Bone marrow (tissue), 2 donors: ENCODE measurements at regions not wholly inside any gene's neighbourhood (a gene's known extent, or its start where the extent isn't known, plus 50 kb on each side); places are given as distances from the start of the nearest gene placed in this dataset.

Experiments used
- DNase-seq, 2 donors: peaks; one replicate each; lab custom pipeline; 2025; lab: John Stamatoyannopoulos, UW

DNA sequence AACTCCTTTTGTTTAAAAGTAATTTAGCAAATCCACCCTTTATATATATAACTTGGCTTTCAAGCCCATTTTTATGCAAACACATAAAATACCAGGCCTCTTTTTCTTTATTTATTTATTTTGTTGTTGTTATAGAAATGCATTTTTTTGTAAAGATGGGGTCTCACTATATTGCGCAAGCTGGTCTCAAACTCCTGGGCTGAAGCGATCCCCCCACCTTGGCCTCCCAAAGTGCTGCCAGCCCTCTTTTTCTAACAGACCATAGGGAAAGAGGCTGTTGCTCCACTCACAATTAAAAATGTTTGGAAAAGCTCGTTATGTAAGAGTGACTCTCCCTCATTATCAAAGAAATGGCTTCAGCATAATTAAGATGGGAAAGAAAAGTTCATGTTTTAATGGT, 440.9 kb downstream of the HACE1 start:
- DNase-seq: no peak

DNA sequence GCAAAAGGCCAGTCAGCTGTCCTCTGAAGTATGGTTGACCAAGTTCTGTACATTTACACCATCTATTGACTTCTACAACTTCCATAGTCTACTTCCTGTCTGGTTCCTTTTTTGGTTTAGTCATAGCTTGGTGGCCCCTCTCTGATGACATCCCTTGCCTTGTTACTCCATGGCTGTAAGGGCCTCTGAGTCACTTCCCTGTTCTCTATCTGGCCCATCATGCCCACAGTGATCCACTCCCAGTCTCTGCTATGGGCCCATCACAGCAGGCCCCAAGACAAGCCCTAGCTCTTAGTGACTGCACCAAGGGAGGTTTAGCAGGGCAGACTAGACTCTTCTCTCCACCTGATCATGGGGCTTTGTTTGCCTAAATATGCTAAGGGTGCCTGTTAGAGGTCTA, 441.6 kb downstream of the HACE1 start:
- no peak for DNase-seq

DNA sequence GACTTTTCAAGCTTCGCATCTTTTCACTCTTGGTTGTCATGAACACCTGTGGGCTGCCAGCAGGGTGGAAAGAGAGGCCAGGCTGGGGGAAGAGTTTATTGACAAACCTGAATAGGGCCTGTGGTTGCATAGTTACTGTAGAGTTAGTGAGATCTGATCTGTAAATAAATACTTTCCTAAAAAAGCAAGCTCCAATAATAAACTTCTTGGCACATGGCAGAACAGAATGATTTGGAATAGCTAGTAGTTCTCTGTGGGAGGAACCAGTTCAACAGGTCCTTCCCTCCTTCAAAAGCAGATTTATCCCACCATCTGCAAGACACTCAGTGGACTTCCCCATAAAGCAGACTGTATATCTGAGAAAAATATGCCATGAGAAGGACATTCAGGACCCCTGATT, 445.0 kb downstream of the HACE1 start:
- no peak for DNase-seq

DNA sequence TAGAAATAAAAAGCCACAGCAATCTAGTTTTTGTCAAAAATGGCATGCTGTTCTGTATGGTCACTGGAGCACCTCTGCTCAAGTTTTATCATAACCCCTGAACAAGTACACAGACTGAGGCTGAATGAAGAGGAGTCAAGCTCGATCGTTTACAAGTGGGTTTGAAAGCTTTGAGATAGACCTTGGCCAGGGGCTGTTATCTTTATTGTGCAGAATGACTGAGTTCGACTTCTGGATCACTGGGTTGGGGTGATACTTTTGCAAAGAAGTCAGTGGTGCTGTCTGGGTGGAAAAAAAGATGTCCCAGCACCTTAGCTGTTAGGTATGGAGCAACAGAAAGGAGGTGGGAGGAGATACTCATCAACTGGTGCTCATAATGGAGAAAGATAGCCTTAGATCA, 446.0 kb downstream of the HACE1 start:
- DNase-seq: no peak

DNA sequence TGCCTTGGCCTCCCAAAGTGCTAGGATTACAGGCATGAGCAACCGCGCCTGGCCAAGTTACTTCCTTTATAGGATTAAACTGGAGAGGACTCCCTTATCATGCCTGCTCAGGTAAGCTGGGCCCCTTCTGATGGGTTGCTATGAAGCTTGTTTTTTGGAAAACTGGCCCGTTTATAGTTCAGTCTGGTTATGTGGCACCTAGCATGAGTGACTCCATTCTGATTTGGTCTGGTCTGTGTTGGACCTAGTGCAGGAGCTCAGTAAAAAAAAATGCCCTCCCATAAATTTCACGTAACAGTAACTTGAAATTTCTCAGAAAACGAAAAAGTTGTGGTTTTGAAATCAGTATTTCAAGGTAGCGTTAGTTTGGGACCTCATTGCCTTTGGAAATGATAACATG, 448.4 kb downstream of the HACE1 start:
- no peak for DNase-seq

DNA sequence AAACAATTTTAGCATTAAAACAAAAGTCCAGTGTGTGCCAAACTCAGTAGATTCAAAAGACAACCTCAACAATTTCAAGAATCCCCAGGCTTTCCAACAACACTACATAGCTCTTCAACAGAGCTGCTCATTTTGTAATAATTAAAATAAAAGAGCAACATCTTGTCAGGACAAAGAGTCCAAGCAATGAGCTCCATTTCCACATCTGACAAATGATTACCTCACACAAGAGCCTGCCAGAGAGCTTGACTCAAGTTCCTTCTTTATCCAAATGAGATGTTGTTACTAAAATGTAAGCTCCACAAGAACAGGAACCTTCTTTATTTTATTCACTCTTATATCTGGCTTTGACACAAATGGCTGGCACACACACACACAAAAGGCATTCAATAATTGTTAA, 449.8 kb downstream of the HACE1 start:
- DNase-seq: no peak

DNA sequence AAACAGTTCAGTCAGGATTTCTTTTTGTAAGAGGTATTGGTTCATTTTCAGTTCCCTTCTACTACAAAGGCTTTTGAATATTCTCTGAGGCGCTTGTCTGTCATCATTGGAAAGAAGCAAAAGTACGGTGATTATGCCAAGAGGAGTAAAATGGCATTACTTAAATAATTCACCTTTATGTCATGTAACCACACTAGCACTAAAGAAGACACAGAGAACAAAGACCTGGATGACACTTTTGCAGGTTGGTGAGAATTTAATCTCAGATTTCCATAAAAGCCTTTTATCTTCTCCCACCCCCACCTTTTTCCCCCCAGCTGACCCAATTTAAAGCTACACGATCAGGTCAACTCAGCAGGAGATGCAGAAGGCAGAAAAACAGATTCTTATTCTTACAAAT, 451.8 kb downstream of the HACE1 start:
- no peak for DNase-seq

DNA sequence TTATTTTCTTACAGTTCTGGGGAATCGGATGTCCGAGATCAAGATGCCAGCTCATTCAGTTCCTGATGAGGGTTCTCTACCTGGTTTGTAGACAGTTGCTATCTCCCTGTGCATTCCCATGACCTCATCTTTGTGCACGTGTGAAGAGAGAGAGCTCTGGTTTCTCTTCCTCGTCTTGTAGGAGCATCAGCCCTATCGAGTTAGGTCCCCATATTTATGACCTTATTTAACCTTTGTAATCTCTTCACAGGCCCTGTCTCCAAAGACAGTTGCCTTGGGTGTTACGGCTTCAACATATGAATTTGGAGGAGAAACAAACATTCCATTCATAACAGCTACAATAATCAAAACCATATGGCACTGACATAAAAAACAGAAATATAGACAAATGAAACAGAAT, 455.3 kb downstream of the HACE1 start:
- DNase-seq: no peak

DNA sequence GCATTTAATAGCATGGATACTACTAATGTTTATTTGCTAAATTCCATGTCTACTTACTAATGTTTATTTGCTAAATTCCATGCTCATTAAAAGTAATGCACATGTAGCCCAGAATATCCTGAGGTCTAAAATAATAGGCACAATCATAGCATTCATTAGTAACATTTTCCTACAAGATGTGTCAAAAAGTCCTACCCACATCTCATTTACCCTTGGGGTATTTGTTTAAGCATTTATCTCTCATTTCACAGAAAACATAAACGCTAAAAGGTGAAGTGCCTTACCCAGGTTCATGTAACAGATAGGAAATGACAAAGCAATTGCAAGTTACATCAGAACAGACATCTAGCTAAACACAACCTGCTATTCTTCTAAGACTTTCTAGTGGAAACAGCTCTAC, 457.1 kb downstream of the HACE1 start:
- no peak for DNase-seq

DNA sequence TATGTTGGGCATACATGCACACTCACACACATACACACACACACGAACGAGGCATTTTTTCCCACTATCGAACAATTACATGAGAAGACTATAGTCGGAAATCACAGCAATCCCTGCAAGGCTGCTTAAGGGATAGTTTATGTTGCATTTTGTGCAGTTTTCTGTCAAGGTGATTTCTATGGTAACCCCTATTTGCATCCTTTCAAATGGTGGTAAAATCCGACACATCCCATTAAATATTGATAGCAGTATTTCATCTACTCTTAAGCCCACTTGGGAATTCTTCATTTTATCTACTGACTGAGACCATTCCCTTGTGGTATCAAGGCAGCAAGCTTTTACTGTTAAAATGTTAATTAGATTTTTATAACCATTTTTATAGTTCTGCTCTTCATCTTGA, 457.8 kb downstream of the HACE1 start:
- no peak for DNase-seq

DNA sequence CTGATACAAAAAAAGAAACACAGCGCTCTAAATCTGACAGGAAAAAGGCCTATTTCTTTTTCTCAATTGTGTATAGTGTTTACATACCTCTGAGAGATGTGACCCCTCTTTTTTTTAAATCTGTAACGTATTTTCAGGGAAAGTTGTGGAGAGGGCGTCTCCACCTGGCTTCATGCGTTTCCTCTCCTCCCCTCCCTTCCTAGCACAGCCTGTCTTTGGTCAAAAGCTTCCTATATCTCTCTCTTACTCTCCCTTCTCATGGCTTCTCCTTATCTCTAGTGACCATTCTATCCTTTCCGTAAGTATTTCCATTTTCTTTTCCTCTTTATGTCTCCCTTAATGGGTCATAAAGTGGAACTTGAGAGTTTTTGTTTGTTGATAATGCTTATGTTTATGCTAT, 458.9 kb downstream of the HACE1 start:
- no peak for DNase-seq

DNA sequence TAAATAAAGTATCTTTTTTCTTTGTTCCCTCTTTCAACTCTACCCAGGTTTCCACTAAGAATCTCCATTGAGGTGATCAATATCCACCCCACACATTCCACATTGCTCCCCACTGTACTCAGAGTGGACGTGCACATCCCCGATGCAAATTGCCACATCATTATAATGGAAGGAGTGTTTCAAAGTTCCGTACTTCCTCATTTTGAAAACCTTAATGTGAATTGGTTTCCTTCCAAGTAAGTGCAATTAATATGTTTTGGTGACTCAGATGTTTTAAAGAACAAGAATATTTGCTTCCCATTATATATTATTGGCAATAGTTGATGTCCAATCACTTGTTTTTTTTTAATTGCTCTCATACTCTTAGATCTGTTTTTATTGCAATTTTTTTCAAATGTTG, 463.6 kb downstream of the HACE1 start:
- DNase-seq: no peak

DNA sequence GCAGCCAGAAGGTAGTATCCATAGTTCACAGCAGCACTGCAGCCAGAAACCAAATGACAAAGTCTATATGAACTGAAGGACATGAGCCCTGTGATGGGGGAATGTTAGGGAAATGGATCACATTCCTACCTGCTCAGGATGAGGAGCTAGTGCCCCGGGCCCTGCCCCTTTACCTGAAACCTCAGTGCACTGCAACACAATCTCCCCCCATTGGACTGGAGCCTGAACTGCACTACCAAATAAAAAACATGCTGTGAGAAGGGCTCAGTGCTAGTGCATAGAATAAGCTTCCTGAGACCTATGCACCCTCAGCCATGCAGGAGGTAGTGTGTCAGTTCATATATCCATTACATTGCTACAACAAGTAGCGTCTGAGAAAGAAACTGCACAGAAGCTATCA, 477.8 kb downstream of the HACE1 start:
- no peak for DNase-seq

DNA sequence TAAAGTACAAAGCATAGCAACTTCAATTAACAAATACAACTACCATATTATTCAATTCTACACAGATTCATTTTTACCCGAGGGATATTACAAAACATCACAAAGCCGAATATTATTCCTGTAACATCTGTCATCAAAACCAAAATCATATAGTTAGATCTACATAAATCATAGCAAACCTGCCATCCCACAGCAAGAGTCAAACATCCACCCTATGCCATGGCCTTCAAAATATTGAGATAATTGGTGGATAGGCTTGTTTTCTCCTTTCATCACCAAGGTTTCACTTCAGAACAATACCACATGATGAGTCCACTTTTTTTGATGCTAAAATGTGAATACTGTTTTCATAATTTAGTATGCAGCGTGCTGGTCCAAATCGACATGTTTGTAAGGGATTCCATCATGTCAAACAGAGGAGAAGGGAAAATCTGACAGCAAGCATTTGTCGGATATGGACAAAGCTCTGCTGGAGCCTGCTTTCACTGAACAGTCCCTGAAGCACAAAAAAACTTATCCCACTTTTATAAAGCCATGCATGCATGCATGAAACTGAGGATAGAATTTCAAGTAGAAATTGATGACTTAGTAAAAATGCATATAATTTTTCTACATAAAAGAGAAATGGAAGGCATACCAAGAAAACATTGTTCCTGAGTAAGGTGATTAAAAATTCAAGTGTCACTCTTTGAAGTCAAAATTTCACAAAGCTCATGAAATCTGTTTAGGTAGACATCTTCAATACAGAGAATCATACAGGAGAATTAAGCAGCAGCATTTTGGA, 494.1 kb downstream of the HACE1 start:
- no peak for DNase-seq

DNA sequence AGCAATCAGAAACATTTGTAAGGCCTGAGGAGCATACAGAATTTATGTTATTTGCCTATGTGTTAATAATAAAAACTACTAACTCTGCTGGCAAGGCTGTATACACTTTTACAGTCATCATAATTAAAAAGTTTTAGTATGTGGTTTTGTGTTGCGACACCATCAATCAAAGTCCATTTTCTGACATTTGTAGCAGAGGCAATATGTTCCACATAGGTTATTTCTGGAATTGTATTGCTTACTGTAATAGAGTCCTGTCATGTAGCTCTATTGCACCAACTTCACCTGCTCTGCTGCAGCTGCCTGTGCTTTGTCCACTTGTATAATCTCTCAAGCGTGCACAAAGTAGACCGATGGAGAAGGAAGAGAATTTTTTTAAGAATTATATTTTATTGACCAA, 501.8 kb downstream of the HACE1 start:
- no peak for DNase-seq

DNA sequence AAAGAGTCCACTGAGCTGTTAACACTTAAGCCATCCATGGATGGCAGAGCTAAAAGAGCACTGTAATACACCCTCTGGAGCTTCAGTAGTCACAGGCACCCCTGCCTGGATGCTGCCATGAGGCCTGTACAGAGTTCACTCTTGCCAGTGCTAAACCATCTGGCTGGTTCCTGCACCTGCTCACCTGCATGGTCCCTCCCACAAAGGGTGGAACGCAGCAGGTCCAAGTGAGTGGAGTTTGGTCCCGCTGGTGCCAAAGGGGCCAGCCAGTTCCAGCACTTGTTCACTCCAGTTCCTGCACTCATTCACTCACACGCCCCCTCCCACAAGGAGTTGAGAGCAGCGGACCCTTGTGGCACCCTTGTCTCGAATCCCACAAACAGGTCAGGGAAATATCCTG, 503.5 kb downstream of the HACE1 start:
- no peak for DNase-seq

DNA sequence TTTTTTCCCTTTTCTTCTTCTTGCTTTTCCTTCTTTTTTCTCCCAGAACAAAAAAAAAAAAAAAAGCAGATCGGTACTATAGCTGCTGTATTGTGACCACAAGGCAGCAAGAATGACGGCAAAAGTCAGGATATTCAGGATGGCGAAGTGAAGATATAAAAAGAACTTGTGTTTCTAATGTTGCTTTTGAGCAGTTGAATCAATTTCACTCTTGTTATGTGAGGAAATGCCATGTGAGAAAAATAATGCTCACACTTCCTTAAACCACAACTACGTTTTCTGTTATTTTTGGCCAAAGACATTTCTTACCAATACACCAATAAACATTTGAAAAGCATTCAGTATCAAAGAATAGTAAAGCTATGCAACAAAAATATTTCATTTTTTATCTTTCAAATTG, 510.5 kb downstream of the HACE1 start:
- no peak for DNase-seq

DNA sequence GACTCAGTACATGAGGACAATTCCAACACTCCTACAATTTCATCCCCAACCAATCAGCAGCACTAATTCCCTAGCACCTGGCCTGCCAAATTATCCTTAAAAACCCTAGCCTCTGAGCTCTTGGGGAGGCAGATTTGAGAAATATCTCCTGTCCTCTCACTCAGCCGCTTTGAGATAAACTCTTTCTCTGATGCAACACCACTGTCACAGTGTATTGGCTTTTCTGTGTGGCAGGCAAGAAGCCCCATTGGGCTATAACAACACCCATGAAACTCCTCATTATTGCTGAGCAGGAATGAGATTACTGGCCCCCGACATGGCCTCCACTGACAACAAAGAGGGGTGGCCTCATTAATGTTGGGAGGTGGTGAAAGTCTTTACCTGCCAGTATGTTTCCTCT, 515.5 kb downstream of the HACE1 start:
- no peak for DNase-seq

DNA sequence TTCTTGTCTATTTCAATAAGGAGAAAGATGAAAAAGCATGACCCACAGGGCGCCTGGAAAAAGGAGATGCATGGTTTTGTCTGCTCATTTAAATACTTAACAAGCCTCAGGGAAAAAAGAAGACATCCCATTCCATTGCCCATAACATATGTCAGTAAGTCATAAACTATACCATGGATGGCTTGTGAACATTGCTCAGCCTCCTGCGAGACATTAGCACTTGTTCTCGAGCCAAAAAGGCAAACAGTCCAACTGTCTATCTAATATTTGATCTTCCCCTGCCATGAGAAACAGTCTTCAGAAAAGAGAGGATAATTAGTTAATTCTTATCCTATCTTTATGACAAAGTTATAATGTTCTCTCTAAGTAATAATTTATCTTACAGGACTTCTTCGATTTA, 527.4 kb downstream of the HACE1 start:
- DNase-seq: no peak

DNA sequence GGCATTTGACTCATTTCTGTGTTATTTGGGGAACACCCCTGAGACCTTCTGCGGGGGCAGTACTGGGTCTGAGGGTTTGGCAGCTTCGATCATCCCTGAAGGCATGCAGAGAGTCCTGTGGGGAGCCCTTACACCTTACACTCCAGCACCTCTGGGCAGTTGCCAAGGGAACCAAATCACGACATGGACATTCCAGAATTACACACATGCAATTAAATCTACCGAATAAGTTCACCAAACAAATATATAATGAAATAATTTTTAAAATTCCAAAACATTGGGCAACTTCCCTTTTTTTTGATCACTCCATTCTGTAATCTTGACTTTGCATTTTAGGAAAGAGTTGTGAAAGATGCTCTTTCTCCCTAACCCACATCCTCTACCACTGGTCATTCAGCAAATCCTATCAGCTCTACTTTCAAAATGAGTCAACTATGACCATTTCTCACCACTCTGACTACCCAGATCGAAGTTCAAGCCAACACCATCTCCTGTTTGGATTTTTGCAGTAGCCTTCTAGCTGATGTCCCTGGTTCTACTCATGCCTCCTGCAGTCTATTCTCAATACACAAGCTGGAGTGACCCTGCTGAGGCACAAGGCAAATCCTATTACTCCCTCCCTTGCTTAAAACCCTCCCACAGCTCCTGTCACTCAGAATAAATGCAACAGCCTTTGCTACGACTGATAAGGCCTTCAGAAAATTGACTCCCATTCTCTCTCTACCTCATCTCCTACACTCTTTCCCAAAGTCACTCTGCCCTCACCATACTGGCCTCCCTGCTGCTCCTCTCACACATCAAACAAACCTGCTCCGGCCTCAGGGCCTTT, 533.3 kb downstream of the HACE1 start:
- no peak for DNase-seq

DNA sequence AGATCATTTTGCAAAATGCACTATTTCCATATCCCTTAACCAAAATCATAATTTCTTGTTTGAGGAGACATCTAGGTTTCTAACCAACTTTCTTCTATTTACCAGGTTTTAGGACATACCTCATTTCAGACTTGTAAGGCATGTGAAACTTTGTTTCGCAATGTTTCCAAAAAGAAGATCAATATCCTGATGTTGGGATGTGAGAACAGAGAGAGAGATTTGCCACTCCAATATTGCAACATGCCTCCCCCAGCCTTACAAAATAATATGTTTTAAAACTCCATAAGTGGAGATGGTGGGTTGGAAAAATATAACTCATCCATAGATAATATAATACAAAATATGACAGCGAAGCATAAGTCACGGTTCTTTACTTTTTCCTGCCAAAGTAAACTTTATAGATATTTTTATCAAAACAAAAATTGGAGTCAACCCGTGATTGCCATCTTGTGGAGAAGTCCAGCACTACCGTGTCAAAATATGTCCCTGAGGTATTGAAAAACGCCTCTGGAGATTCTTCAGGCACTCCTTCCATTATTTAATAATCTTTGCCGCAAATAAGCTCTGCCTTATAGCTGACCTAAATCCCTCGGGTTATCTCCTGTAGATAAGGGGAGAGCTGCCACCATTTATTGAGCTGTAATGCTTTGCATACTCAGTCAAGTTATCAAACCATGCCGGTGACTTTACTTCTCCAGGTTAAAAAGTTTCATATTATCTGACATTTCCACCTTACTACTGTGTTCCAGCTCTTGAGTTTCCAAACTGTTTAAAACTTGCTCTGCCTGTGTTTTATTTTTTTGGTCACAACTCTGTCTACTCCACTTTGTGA, 534.2 kb downstream of the HACE1 start:
- DNase-seq: no peak

DNA sequence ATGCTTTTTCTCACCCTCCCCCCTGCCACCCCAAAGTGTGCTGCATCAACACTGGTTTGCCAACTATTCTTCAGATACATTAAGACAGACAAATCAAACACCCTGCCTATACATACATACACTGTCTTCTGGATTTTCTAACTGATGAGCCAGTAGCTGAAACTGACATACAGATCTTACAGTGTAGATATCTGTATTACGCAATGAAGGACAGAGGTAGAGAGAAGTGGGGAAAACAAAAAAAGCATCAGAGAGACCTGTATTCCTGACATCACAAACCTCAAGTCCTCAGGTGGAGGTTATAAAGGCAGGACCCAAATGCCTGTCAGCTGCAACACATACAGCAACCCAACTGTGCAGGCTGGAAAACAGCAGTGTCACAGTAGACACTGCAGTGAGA, 535.4 kb downstream of the HACE1 start:
- DNase-seq: no peak

DNA sequence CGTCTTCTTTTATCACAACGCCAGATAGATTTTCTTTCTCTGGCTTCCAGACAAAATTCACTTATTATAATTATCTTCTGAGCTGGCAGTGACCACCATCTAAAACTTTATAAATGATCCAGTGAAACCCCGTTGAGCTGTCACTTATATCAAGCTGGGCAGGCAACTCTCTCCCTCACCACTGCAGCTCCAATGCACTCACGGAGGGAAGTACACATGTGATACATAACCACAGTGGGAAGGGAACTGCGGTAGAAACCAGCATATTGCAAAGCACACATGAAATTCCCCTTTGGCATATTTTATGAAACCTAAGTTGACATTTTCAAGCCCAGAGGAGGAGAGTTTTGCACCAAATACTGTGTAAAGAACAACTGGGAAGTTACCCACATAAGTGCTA, 536.9 kb downstream of the HACE1 start:
- DNase-seq: no peak
